SU-DHL-6 (cell line): ENCODE measurements at regions not wholly inside any gene's neighbourhood (a gene's known extent, or its start where the extent isn't known, plus 50 kb on each side); places are given as distances from the start of the nearest gene placed in this dataset.

ENCODE experiments used
- EZH2phosphoT487 ChIP-seq: fragments of 200-600 bp; sonication (generic), shearing (Covaris generic); conservative IDR thresholded peaks from 2 replicates; pipeline ENCODE4 v1.6.1; 2018; ENCODE audit warnings: mild to moderate bottlenecking, antibody characterized with exemption, low read length, moderate library complexity, mixed read lengths
- TF ChIP-seq, protein P1 (sequence below): fragments of 200-600 bp; sonication (generic); IDR thresholded peaks from one replicate; pipeline ENCODE4 v1.5.1; 2017; ENCODE audit warnings: antibody characterized with exemption, mild to moderate bottlenecking, low read length, moderate library complexity; ENCODE audit not compliant: insufficient read depth, poor library complexity, severe bottlenecking

DNA sequence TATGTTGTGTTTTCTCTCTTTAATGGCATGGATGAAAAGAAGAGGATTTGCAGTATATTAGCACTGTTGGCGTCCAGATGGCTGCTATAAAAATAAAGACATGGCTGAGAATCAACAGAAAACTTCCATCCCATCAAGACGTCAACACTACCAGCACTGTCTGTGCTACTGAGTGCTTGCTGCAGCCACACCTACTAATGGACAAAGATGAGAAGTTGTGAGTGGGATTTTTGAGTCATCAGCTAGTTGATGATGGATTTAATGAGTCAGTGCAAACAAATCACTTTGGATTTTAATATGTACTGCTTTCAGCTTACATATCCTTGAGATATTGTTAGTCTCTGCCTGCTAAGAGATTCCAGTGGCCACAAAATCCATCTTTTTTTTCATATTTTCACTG, 631.0 kb upstream of the ANKRD30A start:
- TF ChIP-seq, protein P1, sequence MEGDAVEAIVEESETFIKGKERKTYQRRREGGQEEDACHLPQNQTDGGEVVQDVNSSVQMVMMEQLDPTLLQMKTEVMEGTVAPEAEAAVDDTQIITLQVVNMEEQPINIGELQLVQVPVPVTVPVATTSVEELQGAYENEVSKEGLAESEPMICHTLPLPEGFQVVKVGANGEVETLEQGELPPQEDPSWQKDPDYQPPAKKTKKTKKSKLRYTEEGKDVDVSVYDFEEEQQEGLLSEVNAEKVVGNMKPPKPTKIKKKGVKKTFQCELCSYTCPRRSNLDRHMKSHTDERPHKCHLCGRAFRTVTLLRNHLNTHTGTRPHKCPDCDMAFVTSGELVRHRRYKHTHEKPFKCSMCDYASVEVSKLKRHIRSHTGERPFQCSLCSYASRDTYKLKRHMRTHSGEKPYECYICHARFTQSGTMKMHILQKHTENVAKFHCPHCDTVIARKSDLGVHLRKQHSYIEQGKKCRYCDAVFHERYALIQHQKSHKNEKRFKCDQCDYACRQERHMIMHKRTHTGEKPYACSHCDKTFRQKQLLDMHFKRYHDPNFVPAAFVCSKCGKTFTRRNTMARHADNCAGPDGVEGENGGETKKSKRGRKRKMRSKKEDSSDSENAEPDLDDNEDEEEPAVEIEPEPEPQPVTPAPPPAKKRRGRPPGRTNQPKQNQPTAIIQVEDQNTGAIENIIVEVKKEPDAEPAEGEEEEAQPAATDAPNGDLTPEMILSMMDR = no peak
- TF ChIP-seq EZH2phosphoT487 = no peak
